ENCODE measurements at regions not wholly inside any gene's neighbourhood (a gene's known extent, or its start where the extent isn't known, plus 50 kb on each side); places are given as distances from the start of the nearest gene placed in this dataset.

DNA sequence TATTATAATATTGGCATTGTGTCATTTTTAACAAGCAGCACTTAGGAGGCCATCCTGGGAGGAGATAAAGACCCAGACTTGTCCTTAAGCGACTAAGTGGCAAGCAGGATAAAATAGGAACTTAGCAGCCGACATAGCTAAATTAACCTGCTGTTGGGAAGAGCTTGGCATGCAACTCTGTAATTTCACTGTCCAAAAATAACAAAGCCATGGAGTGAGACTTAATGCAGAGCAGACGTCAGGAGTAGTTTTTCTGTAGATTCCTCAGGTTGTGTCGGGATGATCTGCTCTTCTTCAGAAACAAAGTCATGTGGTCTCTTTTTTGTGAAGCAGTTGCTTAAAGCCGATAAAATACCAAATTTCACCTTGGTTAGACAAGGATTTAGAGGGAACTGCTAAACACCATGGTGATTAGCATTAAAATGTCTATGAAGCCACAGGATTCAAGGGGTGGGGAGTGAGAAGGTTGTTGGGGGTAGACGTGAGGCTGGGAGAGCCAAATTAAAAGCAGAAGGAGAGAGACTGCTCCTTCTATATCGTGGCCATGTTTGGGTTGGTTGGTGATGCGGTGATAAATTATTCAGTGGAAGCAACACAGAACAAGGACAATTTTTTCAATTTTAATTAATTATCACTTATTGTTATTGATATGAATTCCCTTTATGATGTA lies 303.0 kb downstream of the CSNK1G3 start:
- DNase-seq (ENCODE audit: low read depth) = peak; percentile 54

DNA sequence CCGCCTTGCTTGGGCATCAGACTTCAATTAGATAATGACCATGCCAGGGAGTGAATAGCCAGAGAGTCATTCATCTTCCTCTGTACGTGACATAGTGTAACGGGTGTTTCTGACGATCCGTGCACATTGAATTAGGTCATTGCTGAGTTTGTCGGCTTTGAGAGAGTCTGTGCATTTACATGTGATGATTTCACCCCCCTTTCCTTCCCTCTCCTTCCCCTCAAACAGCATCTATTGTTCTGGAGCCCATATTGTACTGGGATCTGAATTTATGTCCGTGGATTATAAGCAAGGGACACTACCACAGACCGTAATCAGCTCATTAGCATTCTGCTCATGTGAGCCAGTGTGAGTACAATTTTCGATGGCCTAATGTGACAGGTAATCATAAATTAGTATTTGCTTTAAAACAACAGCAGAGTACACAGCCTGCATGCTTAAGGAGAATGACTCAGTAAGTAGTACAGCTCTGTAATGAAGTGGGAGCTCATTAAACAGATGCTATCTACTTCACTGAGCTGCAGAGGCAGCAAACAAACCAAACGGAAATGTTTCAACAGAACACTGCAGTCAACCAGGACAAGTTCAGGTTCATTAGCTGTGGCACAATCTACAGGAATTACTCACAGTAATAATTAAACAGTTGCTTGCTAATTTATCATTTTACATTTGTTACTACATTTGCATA lies 302.1 kb downstream of the CSNK1G3 start:
- DNase-seq (ENCODE audit: low read depth) = peak; percentile 99

DNA sequence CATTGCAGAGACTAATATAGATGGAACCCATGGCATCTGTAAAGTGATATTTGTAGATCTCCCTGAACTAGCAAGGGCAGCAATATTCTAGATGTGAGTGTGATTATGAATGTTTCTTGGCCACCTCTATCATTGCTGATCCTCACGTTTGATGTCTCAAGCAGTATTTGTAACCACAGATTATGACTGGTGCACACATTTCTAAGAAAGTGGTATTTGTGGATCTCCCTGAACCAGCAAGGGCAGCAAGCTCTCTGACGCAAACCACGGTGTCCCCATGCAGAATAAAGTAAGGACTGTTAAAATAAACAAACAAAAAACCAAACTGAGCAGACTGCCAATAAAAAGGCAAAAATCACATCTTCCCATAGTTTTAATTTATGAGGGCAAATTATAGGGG lies 301.3 kb downstream of the CSNK1G3 start:
- DNase-seq (ENCODE audit: low read depth) = no peak

DNA sequence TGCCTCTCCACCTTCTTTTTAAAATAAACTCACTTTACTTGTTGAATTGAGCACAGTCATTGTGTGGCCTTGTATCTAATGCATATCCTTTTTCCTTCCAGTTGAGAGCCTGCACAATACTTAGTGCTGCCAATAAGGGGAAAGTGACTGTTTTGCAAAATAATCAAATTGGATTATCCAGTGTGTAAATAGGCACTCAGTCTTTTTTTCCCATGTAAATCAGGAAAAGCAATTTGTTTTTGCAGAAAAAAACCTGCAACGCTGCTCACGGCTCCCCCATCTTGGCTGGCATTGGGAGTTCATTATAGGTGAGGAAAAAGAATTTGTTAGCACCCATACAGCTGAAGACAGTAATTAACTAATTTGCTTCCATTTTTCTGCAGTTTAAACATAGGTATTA lies 299.9 kb downstream of the CSNK1G3 start:
- no peak for DNase-seq (ENCODE audit: low read depth)

- DNase-seq (ENCODE audit: low read depth) = no peak
These were observed 298.9 kb downstream of the CSNK1G3 start for GRCh38 chr5:123810746-123811340.

DNA sequence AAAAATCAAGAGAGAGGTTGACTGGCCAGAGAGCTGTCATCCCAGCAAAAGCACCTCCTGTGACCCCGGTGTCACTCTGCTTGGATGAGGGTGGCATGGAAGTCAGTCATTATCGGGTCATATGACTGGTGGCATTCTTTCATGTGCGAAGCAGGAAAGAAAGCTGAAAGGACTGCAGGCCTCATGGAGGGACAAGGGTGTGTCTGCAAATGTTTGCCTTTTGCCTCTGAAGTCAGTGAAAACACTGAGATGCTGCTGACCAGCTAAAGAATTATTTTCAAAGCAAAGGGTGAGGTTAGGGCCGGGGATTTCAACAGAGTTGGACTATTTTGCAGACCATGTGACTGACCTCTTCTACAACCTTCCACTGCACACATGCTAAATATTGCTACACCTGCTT lies 298.3 kb downstream of the CSNK1G3 start:
- DNase-seq (ENCODE audit: low read depth) = peak; percentile 72

GRCh38 chr5:123809594-123810221 lies 297.7 kb downstream of the CSNK1G3 start:
- peak; percentile 43 for DNase-seq (ENCODE audit: low read depth)

GRCh38 chr5:123808461-123809380 lies 296.7 kb downstream of the CSNK1G3 start:
- no peak for DNase-seq (ENCODE audit: low read depth)

GRCh38 chr5:123807177-123807945 lies 295.4 kb downstream of the CSNK1G3 start:
- peak; percentile 70 for DNase-seq (ENCODE audit: low read depth)

GRCh38 chr5:123806644-123807043 lies 294.7 kb downstream of the CSNK1G3 start:
- no peak for DNase-seq (ENCODE audit: low read depth)

- no peak for DNase-seq (ENCODE audit: low read depth)
These were observed 293.3 kb downstream of the CSNK1G3 start for GRCh38 chr5:123805300-123805699.

DNA sequence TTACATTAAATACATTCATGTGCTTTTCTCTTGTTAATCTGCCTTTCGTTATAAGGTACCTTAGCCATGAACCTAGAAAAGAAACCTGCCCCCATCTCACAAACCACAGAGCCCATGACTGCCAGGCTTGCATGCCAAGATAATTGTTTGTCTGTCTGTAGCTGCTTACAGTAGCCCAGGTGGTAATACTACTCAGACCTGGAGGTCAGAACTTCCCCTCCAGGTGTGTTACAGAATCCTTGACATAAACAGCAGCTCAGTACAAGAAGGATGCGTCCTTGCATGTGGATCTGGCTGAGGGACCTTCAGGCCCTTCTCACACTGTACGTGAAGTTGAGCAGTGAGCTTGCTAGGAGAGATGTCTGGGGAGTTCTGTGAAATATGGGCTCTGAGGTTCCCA lies 291.4 kb downstream of the CSNK1G3 start:
- DNase-seq (ENCODE audit: low read depth) = no peak

DNA sequence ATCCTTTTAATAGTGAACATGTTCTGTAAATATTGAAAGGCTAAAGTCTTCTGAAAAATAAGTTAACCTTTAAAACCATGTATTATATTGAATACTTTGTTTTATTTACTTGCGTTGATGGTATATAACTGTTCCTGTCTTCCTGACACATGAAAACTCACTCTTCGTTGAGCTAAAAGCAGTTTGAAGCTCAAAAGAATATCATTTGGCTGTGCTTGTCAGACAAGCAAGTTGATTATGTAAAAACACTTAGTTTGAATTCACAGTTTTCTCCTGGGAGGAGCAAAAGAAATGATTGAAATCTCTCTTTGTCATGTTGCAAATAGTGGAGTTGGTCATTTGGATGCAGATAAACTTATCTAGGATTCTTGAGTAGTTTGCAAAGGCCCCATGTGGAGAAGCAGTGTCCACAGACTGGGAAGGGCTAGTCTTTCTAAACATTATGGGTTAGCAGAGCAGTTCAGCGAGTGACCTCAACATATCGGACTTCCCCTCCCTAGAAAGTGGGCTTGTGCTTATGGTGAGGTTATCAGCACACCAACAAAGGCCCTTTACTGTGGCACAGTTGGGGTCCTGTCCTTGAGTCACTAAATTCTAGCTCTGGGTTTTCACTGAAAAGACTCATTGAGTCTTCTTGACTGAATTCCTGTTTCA lies 290.4 kb downstream of the CSNK1G3 start:
- DNase-seq (ENCODE audit: low read depth) = no peak

GRCh38 chr5:123800640-123801039 lies 288.7 kb downstream of the CSNK1G3 start:
- DNase-seq (ENCODE audit: low read depth) = peak; percentile 76

GRCh38 chr5:123795688-123796087 lies 283.7 kb downstream of the CSNK1G3 start:
- DNase-seq (ENCODE audit: low read depth) = no peak

DNA sequence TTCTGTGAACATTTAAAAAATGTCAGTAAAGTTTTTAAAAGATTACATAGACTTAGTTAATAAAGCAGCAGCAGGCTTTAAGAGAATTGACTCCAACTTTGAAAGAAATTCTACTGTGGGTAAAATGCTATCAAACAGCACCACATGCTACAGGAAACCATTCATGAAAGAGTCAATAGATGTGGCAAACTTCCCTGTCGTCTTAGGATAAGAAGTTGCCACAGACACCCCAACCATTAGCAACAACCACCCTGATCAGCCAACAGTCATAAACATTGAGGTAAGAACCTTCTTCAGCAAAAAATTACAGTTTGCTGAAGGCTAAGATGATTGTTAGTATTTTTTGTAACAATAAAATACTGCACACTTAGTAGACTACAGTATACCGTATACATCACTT lies 278.2 kb downstream of the CSNK1G3 start:
- DNase-seq (ENCODE audit: low read depth) = no peak

- no peak for DNase-seq (ENCODE audit: low read depth)
These were observed 275.7 kb downstream of the CSNK1G3 start for GRCh38 chr5:123787635-123788034.

DNA sequence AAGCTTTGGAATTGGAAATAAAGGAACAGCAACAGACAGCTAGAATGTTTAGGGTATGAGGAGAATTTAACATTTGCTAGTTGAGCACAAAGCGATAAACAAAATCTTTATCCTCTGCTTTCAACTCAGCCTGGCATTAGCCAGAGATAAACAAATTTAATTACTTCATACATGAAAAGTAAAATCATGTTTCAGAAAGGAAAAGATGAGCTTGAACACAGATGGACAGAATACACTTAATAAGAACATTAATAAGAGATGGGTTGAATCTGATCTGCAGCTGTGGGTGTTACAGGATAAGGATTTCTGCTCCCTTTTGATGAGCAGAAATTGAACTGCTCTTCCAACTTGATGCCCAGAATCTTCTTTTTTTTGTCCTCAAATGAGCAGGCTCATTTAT lies 275.2 kb downstream of the CSNK1G3 start:
- no peak for DNase-seq (ENCODE audit: low read depth)

DNA sequence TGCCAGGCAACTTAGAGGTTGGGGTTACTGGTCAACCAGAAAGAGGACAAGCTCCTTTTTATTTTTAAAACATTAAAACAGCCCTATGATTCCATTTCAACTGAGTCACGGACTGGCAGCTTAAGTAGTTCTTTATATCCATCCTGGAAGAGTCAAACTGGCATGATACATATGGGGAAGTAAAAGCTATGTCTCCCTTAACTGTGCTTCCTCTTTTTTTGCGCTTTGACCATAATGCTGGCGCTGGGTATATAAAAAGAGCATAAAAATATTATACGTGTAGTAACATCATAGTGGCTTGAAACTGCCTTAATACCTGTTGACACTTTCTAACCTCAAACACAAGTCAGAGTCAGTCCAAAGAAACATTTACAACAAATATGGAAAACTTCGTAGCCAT lies 274.4 kb downstream of the CSNK1G3 start:
- no peak for DNase-seq (ENCODE audit: low read depth)

All from renal cortical epithelial cell (primary cell).